NCI-H187 (cell line): ENCODE measurements at regions not wholly inside any gene's neighbourhood (a gene's known extent, or its start where the extent isn't known, plus 50 kb on each side); places are given as distances from the start of the nearest gene placed in this dataset.
A peak's percentile ranks its signal among the peaks of the same experiment; 100 is the strongest.

Experiments used
- DNase-seq, 2 experiments: peaks; one replicate each; lab custom pipeline; 2025; lab: John Stamatoyannopoulos, UW

GRCh38 chr7:25926451-25926850, 225.5 kb upstream of the NFE2L3 start:
- no peak for DNase-seq

GRCh38 chr7:25926891-25927625, 224.9 kb upstream of the NFE2L3 start:
- no peak for DNase-seq

DNA sequence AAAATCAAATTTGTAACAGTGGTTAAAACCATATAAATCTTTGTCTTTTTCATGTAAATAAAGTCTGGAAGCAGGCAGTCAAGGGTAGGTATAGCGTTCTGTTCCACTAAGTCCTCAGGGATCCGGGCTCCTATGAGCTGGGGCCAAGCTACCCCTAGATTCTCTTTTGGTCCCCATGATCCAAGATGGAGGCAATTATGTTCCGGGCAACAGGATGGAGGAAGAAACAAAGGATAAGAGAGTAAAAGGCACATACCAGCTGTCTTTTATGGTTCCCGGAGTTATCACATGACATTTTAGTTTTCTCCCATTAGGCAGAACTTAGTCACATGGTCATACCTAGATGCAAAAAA, 224.4 kb upstream of the NFE2L3 start:
- DNase-seq, result no peak

DNA sequence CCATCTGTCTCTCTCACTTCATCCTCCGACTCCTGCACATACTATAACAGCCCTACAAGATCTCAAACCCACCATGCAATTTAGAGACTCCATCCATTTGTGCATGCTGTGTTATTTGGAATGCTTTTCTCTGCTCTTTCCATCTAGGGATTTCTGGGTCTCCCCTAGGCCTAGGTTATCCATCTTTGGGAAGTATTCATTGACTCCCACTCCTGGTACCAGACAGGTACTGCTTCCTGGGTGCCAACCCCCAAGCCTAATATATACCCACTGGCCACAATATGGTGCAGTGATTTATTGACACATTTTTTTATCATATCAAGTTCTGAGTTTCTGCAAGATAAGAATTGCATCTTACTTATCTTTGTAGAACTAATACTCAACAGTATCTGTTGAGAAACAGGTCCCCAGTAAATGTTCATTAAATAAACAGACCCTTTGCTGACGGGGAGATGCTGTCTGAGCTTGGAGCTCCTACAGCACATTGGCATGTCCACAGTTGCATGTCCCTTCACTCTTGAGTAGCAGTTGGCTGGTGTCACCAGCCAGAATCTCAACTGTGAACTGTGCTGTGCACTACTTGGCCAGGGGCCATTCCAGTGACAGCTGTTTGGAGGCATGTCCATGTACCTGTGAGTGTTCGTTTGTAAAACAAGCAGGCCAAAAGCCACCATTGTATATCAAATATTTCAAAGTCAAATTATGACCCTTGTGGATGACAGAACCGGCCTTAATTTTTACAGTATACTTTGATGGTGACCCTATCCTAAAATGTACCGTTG, 223.3 kb upstream of the NFE2L3 start:
- no peak for DNase-seq

GRCh38 chr7:25929448-25929847, 222.6 kb upstream of the NFE2L3 start:
- no peak for DNase-seq

DNA sequence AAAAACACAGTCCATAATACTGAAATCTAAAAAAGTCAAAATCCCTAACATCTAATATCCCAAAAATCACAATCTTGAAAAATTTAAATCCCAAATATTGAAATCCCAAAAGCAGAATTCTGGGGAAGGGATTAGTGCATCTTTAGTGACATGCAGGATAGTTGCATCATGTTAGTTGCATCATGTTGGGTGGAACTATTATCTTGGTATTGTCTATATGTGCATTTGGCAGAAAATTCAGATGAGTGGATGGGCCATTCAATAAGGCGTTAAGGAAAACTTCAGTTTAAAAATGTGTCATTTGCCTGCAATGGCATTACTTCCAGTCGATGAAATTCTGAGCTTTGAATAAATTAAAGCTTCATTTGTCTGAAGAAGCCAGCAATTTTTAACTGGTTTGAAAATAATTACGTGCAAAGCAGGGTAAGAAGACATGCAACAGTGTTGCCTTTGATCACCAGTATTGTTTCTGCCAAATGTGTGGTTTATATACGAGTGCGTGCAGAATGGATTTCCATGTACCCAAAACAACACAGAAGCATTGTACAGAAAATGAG, 221.4 kb upstream of the NFE2L3 start:
- no peak for DNase-seq

DNA sequence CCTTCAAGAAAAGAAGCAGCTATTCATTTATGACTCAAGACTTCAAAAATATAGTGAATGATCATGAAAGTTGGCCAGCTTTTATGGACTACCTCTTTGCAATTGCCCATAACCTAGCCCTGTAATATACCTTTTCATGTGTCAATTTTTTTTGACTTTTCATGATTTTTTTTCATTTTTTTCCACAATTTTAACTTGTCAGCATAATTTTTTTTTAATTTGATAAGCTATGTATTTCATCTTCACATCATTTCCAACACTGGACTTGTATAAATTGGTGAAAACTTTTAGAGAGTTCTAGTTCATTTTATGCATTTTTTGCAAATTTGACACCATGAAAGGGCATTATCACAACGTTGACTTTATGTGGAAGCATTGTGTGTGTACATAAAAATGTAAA, 220.8 kb upstream of the NFE2L3 start:
- DNase-seq, result no peak

GRCh38 chr7:25933921-25934320, 218.1 kb upstream of the NFE2L3 start:
- no peak for DNase-seq

GRCh38 chr7:25940086-25940906, 211.7 kb upstream of the NFE2L3 start:
- no peak for DNase-seq

- DNase-seq, result no peak
Observed at GRCh38 chr7:25944777-25945515, 207.1 kb upstream of the NFE2L3 start.

- no peak for DNase-seq
Observed at GRCh38 chr7:25945608-25946007, 206.4 kb upstream of the NFE2L3 start.

DNA sequence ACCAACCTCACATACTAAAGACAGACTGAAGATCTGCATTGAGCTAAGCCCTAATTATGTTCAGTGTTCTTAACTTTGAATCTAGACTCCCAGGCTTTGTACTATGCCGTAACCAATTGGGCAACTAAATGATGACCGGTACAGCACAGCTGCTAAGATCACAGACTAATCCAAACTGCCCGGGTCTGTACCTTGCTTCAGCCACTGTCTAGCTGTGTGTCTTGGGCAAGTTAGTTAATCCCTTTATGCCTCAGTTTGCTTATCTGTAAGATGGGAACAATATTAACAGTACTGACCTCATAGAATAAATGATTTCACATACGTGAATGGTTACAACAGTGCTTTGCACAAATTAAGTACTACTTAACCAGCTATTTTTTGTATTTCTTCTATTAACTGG, 205.8 kb upstream of the NFE2L3 start:
- no peak for DNase-seq

- no peak for DNase-seq
Observed at GRCh38 chr7:25947669-25948516, 204.1 kb upstream of the NFE2L3 start.

GRCh38 chr7:25949736-25950487, 202.1 kb upstream of the NFE2L3 start:
- no peak for DNase-seq

GRCh38 chr7:25950488-25951413, 201.2 kb upstream of the NFE2L3 start:
- peak; percentile 55 to 73 for DNase-seq

DNA sequence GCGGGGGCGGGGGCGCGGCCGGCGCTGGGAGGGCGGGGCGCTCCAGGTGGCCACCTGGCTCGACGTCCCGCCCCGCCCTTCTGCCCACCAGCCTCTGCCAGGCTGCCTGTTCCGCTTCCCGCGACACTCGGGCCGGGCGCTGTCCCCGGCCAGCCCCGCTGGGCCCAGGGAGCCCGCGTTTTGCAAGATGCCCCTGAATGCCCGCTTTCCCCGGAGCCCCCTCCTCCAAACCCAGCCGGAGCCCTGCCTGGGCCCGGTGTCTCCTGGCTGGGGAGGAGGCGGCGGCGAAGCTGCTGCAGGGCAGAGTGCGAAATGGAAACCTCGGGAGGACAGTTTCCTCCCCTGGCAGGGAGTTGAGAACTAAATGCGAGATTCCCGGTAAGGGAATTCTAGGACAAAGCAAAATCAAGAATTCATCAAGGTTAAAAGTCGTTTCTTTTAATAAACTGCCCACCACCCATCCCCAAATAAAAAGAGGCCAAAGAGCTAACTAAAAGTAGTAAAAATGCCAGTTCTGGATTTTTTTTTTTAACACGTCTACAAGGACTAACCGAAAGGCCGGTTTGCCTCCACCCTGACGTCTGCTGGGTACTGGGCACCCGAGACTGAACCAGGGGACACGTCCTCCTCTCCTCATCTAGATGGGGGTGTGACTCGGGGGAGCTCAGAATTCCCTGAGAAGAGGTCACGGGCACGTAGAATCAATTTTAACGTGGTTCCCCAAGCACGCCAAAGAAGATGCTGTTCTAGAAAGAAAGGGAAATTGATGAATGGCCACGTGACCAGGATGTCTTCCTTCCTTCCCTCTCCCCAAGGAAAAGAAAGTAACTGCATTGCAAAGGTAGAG, 200.4 kb upstream of the NFE2L3 start:
- DNase-seq, result no peak

GRCh38 chr7:25952261-25953057, 199.5 kb upstream of the NFE2L3 start:
- DNase-seq, result peak; percentile 44 to 72
